PFSK-1 (cell line): ENCODE measurements at regions not wholly inside any gene's neighbourhood (a gene's known extent, or its start where the extent isn't known, plus 50 kb on each side); places are given as distances from the start of the nearest gene placed in this dataset.

Experiments
- FOXP2 ChIP-seq: optimal IDR thresholded peaks from 2 replicates; pipeline ENCODE3; 2011; ENCODE audit warnings: borderline replicate concordance, control low read depth, inconsistent platforms; ENCODE audit not compliant: insufficient read depth; ENCODE audit errors: extremely low read length, extremely low read depth
- POLR2AphosphoS5 ChIP-seq: IDR thresholded peaks from 2 replicates; pipeline ENCODE4 v1.6.1; 2012; ENCODE audit warnings: low read depth, mild to moderate bottlenecking, control low read depth, low read length, moderate library complexity
- REST ChIP-seq, 2 experiments: IDR thresholded peaks; 2 replicates each; pipeline versions ENCODE4 v1.6.1 to v1.8.0; 2011 to 2012; ENCODE audit warnings: low read depth in 2 of 2, low read length in 2 of 2, control low read depth in 1 of 2, inconsistent platforms in 1 of 2, mild to moderate bottlenecking in 1 of 2, moderate library complexity in 1 of 2; ENCODE audit not compliant: insufficient read depth in 1 of 2
- SIN3A ChIP-seq: IDR thresholded peaks from 2 replicates; pipeline ENCODE4 v1.6.1; 2012; ENCODE audit warnings: mild to moderate bottlenecking, low read length, moderate library complexity, borderline replicate concordance; ENCODE audit not compliant: insufficient read depth
- TAF1 ChIP-seq: IDR thresholded peaks from 2 replicates; pipeline ENCODE4 v1.6.1; 2012; ENCODE audit warnings: low read length, control low read depth, borderline replicate concordance; ENCODE audit not compliant: insufficient read depth

- TF ChIP-seq POLR2AphosphoS5 (no peak), TAF1 (no peak), SIN3A (no peak), REST (IDR thresholded peaks at IDR 0.05; ENCODE audit: insufficient read depth in 1 of 2, low read depth in 2 of 2, low read length in 2 of 2) (no peak), FOXP2 (no peak)
These were observed 83.0 kb downstream of the HFE start for GRCh38 chr6:26170181-26170580.
